ENCODE measurements at regions not wholly inside any gene's neighbourhood (a gene's known extent, or its start where the extent isn't known, plus 50 kb on each side); places are given as distances from the start of the nearest gene placed in this dataset.

DNA sequence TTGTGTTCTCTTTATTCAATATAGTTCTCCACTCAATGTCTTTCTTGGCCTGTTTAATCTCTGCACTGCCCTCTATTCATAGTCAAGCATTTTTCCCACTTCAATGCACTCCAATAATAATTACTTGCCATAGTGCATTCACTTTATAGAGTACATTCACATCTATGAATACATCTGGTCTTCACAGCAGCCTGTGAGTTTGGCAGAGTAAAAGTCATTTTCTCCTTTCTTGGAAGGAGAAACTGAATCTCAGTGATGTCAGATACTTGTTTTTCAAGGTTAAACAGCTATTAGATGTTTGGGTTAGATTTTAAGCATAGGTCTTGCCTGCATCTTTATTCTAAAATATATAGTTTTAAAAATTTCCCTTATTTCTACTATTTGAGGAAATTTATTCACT lies 373.2 kb downstream of the TRIB2 start:
- Histone ChIP-seq H3K27ac (ENCODE audit: low read length) (no peak overlapping the region), H3K27me3 (ENCODE audit: control insufficient read depth, insufficient read depth, low read length) (no peaks in the 10 kb centered on the region), H3K9me3 (ENCODE audit: control insufficient read depth, low read depth, low read length) (no peaks in the 10 kb centered on the region), H3K4me1 (ENCODE audit: control insufficient read depth, insufficient read depth, low read length) (no peaks in the 10 kb centered on the region), H3K36me3 (ENCODE audit: control insufficient read depth, insufficient read depth, low read length) (no peaks in the 10 kb centered on the region), H3K4me3 (ENCODE audit: low read length) (no peak overlapping the region)
- no peak for DNase-seq

DNA sequence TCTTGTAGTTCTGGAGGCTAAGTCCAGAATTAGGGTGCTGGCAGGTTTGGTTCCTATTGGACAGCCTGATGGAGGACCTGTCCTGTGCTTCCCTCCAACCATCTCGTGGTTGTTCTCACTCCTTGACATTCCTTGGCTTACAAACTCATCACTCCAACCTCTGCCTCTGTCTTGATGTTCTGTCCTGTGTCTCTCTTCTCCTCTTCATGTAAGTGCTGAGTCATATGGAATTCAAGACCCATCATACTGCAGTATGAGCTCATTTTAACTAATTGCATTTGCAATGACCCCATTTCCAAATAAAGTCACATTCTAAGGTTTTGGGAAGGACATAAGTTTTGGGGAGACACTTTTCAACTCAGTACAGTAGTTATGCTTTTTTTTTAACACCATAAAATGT lies 374.7 kb downstream of the TRIB2 start:
- no peak overlapping the region for H3K27ac ChIP-seq (ENCODE audit: low read length)
- H3K4me1 ChIP-seq (ENCODE audit: control insufficient read depth, insufficient read depth, low read length): no peaks in the 10 kb centered on the region
- no CpG with 5 or more reads among the region's 1 CpG for WGBS (ENCODE audit: insufficient coverage, low lambda C conversion rate)
- peak in 1 of 2 donors; percentile 10 for DNase-seq
- no peaks in the 10 kb centered on the region for H3K9me3 ChIP-seq (ENCODE audit: control insufficient read depth, low read depth, low read length)
- H3K4me3 ChIP-seq (ENCODE audit: low read length): no peak overlapping the region
- no peaks in the 10 kb centered on the region for H3K36me3 ChIP-seq (ENCODE audit: control insufficient read depth, insufficient read depth, low read length)
- no peaks in the 10 kb centered on the region for H3K27me3 ChIP-seq (ENCODE audit: control insufficient read depth, insufficient read depth, low read length)

DNA sequence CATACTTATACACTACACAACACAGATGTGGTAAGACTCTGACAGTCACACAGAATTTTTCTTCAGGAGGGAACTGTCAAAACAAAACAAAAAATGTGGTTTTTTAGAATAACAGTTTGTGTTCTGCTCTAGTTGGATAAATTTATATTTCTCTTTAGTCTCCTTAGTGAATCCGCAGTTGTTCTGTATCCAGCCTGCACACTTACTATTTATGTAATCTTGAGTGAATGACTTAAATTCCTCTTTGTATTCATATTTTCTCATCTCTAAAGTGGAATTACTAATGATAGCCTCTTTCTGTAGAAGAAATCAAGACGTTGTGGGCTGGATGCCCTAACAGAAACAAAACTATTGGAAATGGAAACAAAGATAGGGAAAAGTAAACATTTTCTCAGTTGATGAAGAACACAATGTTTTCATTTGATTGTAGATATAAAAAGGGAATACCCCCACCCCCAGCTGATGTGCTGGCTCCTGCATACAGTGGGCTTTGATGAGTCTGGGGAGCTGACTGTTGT lies 375.2 kb downstream of the TRIB2 start:
- no peaks in the 10 kb centered on the region for H3K27me3 ChIP-seq (ENCODE audit: control insufficient read depth, insufficient read depth, low read length)
- DNase-seq: peak in 1 of 2 donors; percentile 18
- H3K36me3 ChIP-seq (ENCODE audit: control insufficient read depth, insufficient read depth, low read length): no peaks in the 10 kb centered on the region
- no peak overlapping the region for H3K4me3 ChIP-seq (ENCODE audit: low read length)
- H3K4me1 ChIP-seq (ENCODE audit: control insufficient read depth, insufficient read depth, low read length): no peaks in the 10 kb centered on the region
- WGBS (ENCODE audit: insufficient coverage, low lambda C conversion rate): 33% methylated on average over 1 of the region's 2 CpGs
- H3K27ac ChIP-seq (ENCODE audit: low read length): no peak overlapping the region
- no peaks in the 10 kb centered on the region for H3K9me3 ChIP-seq (ENCODE audit: control insufficient read depth, low read depth, low read length)

DNA sequence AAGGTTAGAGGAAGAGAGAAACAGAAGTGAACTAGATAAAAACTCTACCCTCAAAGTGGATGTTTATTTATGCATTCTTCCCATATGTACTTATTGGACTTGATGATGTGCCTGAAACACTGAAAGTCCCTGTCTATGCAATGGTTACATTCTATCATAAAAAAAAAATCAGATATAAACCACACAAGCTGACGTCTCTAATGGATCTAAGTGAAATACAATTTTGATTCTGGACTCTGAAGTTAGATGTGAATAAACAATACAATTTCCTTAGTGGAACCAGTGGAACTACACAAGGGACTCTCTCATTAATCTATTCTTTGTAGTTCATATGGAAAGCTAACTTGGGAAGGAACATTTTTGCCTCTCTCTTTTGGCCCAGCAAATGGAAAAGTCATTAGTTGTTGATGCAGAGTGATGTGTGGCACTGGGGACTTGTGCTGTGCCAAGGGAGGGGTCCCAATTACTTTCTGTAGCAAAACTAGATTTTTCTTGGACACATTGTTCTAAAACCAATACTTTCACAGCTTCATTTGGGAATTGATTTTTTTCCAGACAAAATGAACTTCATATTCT lies 376.8 kb downstream of the TRIB2 start:
- no peak overlapping the region for H3K27ac ChIP-seq (ENCODE audit: low read length)
- no peaks in the 10 kb centered on the region for H3K4me1 ChIP-seq (ENCODE audit: control insufficient read depth, insufficient read depth, low read length)
- WGBS (ENCODE audit: insufficient coverage, low lambda C conversion rate): no CpG with 5 or more reads among the region's 1 CpG
- H3K27me3 ChIP-seq (ENCODE audit: control insufficient read depth, insufficient read depth, low read length): no peaks in the 10 kb centered on the region
- H3K36me3 ChIP-seq (ENCODE audit: control insufficient read depth, insufficient read depth, low read length): no peaks in the 10 kb centered on the region
- no peak overlapping the region for H3K4me3 ChIP-seq (ENCODE audit: low read length)
- H3K9me3 ChIP-seq (ENCODE audit: control insufficient read depth, low read depth, low read length): no peaks in the 10 kb centered on the region
- no peak for DNase-seq

DNA sequence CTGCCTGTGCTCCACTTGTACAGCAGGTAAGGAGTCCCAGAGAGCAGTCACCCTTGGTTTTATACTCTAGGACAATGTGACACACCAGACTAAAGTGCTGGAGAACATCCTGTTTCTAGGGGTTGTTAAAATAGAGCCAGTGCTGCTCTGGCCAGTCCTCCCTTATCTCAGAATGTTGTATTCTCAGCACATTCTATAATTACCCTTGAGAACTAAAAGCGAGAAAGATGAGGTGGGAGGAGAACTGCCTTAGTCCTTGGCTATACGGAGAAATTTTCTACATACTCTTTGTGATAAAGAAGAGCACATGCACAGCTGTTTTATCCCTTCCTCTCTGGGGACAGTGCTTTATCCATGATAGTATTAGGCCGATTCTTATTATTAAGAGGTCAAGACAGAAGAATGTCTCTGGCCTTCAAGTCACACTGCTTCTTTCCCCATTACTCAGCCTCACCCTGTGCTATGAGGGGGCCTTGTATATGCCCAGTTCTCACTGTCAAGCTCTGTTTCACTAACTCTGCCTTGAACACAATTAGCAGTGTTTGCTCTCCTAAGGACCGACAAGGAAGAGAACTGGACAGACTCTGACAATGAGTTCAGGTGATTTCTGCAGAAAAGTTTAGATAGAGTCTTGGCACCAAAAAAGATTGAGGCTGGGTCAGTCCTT lies 385.8 kb downstream of the TRIB2 start:
- H3K36me3 ChIP-seq (ENCODE audit: control insufficient read depth, insufficient read depth, low read length): no peaks in the 10 kb centered on the region
- H3K4me1 ChIP-seq (ENCODE audit: control insufficient read depth, insufficient read depth, low read length): no peaks in the 10 kb centered on the region
- H3K4me3 ChIP-seq (ENCODE audit: low read length): no peak overlapping the region
- H3K27me3 ChIP-seq (ENCODE audit: control insufficient read depth, insufficient read depth, low read length): no peaks in the 10 kb centered on the region
- 20% methylated on average over 1 of the region's 4 CpGs for WGBS (ENCODE audit: insufficient coverage, low lambda C conversion rate)
- H3K9me3 ChIP-seq (ENCODE audit: control insufficient read depth, low read depth, low read length): no peaks in the 10 kb centered on the region
- no peak for DNase-seq
- H3K27ac ChIP-seq (ENCODE audit: low read length): no peak overlapping the region

DNA sequence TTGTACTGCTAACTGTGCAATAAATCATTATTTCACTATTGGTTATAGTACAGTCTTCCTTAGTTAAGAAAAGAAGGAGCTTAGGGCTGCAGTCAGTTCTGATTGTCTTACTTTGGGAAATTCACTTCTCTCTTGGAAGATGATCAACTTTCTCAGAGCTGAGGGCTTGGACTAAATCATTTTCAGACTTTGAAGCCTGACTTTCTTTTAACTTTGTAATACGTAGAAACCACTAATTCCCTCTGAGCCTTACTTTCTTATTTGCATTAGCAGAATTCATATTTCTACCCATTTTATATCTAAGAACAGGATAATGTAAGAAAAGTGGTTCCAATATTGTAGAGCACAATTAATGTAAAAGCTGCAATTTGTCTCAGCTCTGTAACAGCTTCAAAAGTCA lies 386.4 kb downstream of the TRIB2 start:
- Histone ChIP-seq H3K36me3 (ENCODE audit: control insufficient read depth, insufficient read depth, low read length) (no peaks in the 10 kb centered on the region), H3K4me1 (ENCODE audit: control insufficient read depth, insufficient read depth, low read length) (no peaks in the 10 kb centered on the region), H3K9me3 (ENCODE audit: control insufficient read depth, low read depth, low read length) (no peaks in the 10 kb centered on the region), H3K27me3 (ENCODE audit: control insufficient read depth, insufficient read depth, low read length) (no peaks in the 10 kb centered on the region), H3K4me3 (ENCODE audit: low read length) (no peak overlapping the region), H3K27ac (ENCODE audit: low read length) (no peak overlapping the region)
- no peak for DNase-seq
- WGBS (ENCODE audit: insufficient coverage, low lambda C conversion rate): no CpG with 5 or more reads among the region's 1 CpG

DNA sequence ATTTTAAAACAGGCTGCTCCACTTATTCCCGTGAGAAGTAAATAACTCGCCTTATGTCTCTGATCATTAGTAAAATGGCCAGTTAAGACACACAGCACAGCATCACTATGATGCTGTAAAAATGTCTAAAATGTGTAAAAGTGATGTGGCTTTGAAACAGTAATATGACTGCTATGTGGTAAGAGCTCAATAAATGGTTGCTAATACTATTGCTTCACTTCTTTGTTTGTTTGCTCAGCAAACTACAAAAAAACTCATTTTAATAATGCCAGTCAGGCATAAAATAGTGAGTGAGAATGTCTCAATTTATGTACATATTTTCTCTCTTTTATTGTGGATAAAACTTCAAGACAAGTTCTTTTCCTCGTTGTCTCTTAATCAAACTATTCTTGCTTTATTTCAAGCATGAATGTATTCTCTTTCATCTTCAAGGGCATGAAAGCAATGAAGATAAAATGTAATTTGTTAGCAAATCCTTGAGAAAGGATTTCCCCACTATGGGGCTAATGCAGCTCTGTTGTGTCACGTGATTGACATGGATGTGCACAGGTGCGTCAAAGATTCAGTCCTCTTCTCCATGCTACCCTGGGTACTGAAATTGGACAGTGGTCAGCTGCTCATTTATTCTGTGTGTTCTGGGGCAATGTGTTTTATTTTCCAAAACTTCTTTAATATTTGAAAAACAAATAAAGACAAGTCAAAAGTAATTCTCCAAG lies 387.2 kb downstream of the TRIB2 start:
- Histone ChIP-seq H3K9me3 (ENCODE audit: control insufficient read depth, low read depth, low read length) (no peaks in the 10 kb centered on the region), H3K36me3 (ENCODE audit: control insufficient read depth, insufficient read depth, low read length) (no peaks in the 10 kb centered on the region), H3K4me3 (ENCODE audit: low read length) (no peak overlapping the region), H3K27ac (ENCODE audit: low read length) (no peak overlapping the region), H3K27me3 (ENCODE audit: control insufficient read depth, insufficient read depth, low read length) (no peaks in the 10 kb centered on the region), H3K4me1 (ENCODE audit: control insufficient read depth, insufficient read depth, low read length) (no peaks in the 10 kb centered on the region)
- WGBS (ENCODE audit: insufficient coverage, low lambda C conversion rate): 78% methylated on average over 3 of the region's 5 CpGs
- no peak for DNase-seq

DNA sequence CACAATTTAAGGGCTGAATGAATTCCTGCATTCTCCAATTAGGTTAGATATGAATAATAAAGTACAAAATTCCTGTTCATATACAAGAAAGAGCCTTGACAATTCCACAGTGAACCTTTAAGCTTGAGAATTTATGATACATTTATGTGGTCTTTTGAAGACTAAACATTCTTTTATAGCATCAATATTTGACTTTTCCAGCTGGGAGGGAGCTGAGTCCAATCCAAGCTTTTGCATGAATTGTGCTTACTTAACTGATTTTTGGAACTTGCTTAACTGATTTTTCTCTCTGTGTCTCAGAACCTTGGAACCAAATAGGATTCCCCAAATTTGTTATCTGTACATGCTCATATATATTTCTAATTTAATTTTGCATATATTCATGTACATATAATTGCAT lies 388.0 kb downstream of the TRIB2 start:
- no peak overlapping the region for H3K27ac ChIP-seq (ENCODE audit: low read length)
- H3K4me3 ChIP-seq (ENCODE audit: low read length): no peak overlapping the region
- H3K36me3 ChIP-seq (ENCODE audit: control insufficient read depth, insufficient read depth, low read length): no peaks in the 10 kb centered on the region
- H3K4me1 ChIP-seq (ENCODE audit: control insufficient read depth, insufficient read depth, low read length): no peaks in the 10 kb centered on the region
- no peaks in the 10 kb centered on the region for H3K27me3 ChIP-seq (ENCODE audit: control insufficient read depth, insufficient read depth, low read length)
- no peaks in the 10 kb centered on the region for H3K9me3 ChIP-seq (ENCODE audit: control insufficient read depth, low read depth, low read length)
- no peak for DNase-seq

DNA sequence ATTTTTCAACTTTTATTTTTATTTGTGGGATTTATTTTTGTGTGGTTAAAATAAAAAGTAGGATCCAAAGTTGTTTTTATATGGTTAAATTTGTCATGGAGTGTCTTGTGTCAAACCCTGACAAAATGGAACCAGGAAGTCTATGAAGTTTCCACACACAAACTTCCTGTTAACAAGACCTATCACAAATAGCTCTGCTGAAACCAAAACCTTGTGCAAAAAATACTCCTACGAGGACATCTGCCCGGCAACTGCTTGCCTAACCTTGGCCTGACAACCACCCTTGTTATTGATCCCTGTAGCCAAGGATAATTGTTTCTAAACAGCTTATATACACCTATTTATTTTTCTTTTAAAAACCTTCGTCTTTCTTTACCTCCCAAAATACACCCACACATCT lies 389.6 kb downstream of the TRIB2 start:
- Histone ChIP-seq H3K9me3 (ENCODE audit: control insufficient read depth, low read depth, low read length) (no peaks in the 10 kb centered on the region), H3K36me3 (ENCODE audit: control insufficient read depth, insufficient read depth, low read length) (no peaks in the 10 kb centered on the region), H3K27me3 (ENCODE audit: control insufficient read depth, insufficient read depth, low read length) (no peaks in the 10 kb centered on the region), H3K4me3 (ENCODE audit: low read length) (no peak overlapping the region), H3K27ac (ENCODE audit: low read length) (no peak overlapping the region), H3K4me1 (ENCODE audit: control insufficient read depth, insufficient read depth, low read length) (no peaks in the 10 kb centered on the region)
- 67% methylated on average over 1 of the region's 3 CpGs for WGBS (ENCODE audit: insufficient coverage, low lambda C conversion rate)
- DNase-seq: no peak

DNA sequence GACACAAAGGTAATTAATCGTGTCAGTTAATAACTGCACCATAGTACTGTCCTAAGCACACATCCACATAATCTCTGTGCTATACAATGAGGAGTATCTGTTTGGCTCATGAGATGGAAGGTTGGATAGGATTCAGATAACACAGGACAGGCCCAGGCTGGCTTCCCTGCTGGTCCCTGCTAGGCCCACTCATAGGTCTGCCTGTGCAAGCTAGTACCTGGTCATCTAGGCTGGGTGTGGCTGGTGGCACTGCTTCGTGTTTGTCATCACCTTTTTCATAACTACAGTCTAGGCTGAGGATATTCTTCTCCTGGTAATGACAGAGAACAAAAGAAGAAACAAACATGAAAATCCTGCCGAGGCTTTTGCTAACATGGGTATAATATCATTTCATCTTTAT lies 392.8 kb downstream of the TRIB2 start:
- no peaks in the 10 kb centered on the region for H3K36me3 ChIP-seq (ENCODE audit: control insufficient read depth, insufficient read depth, low read length)
- no peaks in the 10 kb centered on the region for H3K27me3 ChIP-seq (ENCODE audit: control insufficient read depth, insufficient read depth, low read length)
- no peaks in the 10 kb centered on the region for H3K4me1 ChIP-seq (ENCODE audit: control insufficient read depth, insufficient read depth, low read length)
- no CpG with 5 or more reads among the region's 3 CpGs for WGBS (ENCODE audit: insufficient coverage, low lambda C conversion rate)
- no peak overlapping the region for H3K4me3 ChIP-seq (ENCODE audit: low read length)
- no peak overlapping the region for H3K27ac ChIP-seq (ENCODE audit: low read length)
- no peak for DNase-seq
- no peaks in the 10 kb centered on the region for H3K9me3 ChIP-seq (ENCODE audit: control insufficient read depth, low read depth, low read length)

DNA sequence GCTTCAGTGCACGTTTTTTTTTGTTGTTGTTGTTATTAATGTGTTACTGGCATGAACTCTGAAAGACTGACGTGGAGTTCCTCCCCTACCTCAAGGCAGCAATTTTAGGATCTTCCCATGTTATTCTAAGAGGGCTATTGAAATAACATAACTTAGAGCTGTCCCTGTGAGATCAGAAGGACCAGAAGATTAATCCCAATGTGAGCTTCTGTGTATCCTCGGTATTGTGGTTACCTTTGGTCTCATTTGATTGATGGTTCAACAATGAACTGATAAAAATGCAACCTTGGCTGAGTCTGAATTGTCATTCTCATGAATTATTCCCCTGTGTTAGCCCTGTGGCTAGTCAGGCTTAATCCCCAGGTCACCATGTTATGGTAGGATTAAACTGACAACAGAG lies 394.1 kb downstream of the TRIB2 start:
- WGBS (ENCODE audit: insufficient coverage, low lambda C conversion rate): 100% methylated on average over 1 of the region's 3 CpGs
- H3K4me1 ChIP-seq (ENCODE audit: control insufficient read depth, insufficient read depth, low read length): no peaks in the 10 kb centered on the region
- no peaks in the 10 kb centered on the region for H3K27me3 ChIP-seq (ENCODE audit: control insufficient read depth, insufficient read depth, low read length)
- DNase-seq: no peak
- no peaks in the 10 kb centered on the region for H3K36me3 ChIP-seq (ENCODE audit: control insufficient read depth, insufficient read depth, low read length)
- H3K4me3 ChIP-seq (ENCODE audit: low read length): no peak overlapping the region
- no peak overlapping the region for H3K27ac ChIP-seq (ENCODE audit: low read length)
- H3K9me3 ChIP-seq (ENCODE audit: control insufficient read depth, low read depth, low read length): no peaks in the 10 kb centered on the region
